Dedifferentiated amniotic fluid mesenchymal stem cell (primary cell): ENCODE measurements at regions not wholly inside any gene's neighbourhood (a gene's known extent, or its start where the extent isn't known, plus 50 kb on each side); places are given as distances from the start of the nearest gene placed in this dataset.
"Not testable (repeated sequence)": the region's sequence is repeated elsewhere in the genome, so short reads cannot be mapped to it uniquely, and the experiment has no call there.

Source experiments
- DNase-seq: peaks from one replicate; pipeline ENCODE4 v3.0.0-alpha.2; 2016; ENCODE audit errors: extremely low spot score

DNA sequence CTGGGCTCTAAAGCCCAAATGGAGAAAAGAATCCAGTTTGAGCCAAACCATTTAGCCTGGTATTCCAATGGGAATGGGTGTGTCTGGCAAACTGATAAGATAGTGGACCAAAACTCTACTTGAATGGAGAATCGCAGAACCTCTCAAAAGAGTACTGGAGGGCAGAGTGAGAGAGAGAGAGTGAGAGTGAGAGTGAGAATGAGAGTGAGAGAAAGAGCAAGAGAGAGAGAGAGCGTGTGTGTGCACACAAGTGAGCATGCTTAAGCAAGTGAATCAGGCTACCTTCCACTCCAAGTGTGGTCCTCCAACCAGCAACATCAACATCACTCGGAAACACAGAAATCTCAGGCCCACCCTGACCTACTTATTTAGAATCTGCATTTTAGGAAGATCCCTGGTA, 58.8 kb downstream of the UQCRFS1 start:
- no peak for DNase-seq

DNA sequence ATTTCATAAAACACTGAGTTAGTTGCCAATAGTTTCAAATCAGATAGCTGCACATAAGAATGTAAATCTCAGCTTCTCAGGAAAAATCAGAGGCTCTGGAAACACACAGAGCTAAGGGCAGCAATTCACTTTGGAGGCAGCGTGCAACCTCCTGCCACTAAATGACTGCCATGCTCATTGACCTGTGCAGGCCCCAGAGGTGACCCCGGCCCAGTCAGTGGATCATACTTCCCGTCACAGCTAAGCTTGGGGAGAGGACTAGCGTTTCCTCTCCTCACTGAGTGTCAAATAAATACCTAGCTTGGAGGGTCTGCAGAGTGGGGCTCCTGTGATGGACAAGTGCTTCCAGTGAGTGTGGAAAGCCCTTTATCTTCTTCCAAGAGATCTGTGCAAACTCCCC, 67.2 kb downstream of the UQCRFS1 start:
- DNase-seq = no peak

- DNase-seq = no peak
These were observed 69.8 kb downstream of the UQCRFS1 start for GRCh38 chr19:29143183-29143582.

DNA sequence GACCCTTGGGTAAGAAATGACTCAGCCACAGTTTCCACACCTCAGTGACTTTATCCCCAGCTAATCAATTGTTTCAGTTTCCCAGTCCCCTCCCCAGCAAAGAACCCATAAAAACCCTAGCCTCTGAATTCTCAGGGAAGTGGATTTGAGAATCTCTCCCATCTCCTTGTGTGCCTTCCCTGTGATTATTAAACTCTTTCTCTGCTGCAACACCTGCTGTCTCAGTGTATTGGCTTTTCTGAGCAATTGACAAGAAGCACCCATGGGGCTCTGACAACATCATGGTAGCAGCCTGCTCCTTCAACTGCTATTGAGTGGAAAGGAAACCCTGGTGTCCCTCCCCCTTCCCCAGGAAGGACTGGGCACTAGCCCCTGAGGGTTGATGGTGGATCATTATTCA, 73.7 kb downstream of the UQCRFS1 start:
- DNase-seq = no peak

DNA sequence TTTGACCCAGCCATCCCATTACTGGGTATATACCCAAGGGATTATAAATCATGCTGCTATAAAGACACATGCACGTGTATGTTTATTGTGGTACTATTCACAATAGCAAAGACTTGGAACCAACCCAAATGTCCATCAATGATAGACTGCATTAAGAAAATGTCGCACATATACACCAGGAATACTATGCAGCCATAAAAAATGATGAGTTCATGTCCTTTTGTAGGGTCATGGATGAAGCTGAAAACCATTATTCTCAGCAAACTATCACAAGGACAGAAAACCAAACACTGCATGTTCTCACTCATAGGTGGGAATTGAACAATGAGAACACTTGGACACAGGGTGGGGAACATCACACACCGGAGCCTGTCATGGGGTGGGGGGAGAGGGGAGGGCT, 74.7 kb downstream of the UQCRFS1 start:
- DNase-seq = not testable (repeated sequence)

DNA sequence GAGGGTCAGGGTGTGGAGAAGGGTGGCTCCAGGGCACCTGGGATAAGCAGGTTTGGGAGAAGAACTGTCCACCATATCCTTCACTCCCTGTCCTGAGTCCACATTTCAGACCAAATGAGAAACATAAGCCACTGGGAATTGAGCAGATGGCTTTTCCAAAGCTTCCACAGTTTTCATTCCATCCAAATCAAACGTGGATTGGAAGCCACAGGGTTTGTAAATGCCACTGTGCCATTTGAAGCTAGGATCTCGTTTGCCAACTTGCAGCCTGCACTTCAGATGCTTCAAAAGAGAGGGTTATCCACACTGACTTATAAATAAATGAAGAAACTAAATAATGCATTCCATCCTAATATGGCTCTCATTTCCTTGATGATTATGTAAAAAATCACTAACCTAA, 81.5 kb downstream of the UQCRFS1 start:
- no peak for DNase-seq

- DNase-seq = no peak
These were observed 83.8 kb downstream of the UQCRFS1 start for GRCh38 chr19:29129148-29129547.

DNA sequence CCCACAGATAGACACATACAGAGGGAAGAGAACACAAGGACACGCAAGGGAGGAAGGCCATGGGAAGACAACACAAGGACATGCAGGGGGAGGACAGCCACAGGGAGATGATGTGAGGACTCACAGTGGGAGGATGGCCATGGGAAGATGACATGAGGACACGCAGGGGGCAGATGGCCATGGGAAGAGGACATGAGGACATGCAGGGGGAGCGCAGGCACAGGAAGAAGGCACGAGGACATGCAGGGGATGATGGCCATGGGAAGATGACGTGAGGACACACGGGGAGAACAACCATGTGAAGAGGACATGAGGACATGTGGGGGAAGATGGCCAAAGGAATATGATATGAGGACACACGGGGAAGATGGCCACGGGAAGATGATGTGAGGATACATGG, 84.7 kb downstream of the UQCRFS1 start:
- no peak for DNase-seq

- no peak for DNase-seq
These were observed 90.8 kb downstream of the UQCRFS1 start for GRCh38 chr19:29122185-29122584.

- DNase-seq = no peak
These were observed 91.3 kb downstream of the UQCRFS1 start for GRCh38 chr19:29121684-29122083.

DNA sequence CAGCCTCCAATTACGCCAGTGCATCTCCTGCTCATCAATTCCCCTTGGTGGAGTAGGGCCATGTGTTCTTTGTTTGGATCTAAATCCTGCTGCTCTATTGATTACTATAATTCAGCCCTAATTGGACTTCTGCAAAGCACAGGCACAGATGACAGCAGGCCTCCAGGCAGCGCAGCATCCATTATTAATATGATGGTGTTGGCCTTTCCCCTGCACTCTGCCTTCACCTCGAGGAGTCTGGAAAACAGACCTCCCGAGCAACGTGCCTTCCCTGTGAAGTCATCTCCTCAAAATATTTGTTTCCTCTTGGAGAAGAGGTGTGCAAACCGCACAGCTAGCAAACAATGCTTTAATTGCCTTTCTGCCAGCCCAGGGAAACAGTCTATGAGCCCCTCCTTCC, 92.5 kb downstream of the UQCRFS1 start:
- no peak for DNase-seq

DNA sequence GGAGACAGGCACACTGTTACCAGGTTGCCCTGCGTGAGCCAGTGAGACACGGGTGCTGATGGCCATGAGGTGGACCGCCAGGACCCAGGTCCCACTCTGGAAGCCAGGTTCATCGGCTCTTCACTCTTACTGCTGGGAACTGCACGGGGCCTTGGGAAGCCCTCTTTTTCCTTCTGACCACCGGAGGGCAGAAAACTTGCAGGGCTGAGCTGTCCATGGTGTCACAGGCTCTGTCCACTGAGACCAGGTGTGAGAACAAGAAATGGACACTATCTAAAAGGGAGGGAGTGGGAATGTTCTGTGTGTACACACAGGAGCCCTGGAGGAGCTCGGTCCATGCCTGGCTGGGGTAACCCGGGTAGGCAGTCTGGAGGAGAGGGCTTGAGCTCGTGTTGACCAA, 93.4 kb downstream of the UQCRFS1 start:
- no peak for DNase-seq

DNA sequence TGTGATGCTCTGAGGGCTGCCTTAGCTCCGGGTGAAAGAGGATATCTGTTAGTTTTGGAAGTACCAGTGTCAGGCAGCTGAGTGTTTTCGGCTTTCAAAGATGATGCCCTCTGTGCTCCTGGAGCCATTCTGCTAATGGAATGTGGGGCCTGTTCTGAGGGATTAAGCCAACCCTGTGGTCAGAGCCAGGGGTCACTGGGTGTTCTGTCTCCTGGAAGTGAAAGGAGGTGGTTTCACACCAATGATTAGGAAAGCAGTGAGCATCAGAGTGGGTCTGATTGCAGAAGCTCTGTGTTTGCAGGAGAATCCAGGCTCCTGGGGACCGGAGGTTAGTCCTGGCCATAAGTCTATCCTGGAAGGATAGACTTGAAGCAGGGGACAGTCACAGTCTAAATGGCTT, 94.6 kb downstream of the UQCRFS1 start:
- DNase-seq = no peak

- no peak for DNase-seq
These were observed 95.0 kb downstream of the UQCRFS1 start for GRCh38 chr19:29117926-29118325.

DNA sequence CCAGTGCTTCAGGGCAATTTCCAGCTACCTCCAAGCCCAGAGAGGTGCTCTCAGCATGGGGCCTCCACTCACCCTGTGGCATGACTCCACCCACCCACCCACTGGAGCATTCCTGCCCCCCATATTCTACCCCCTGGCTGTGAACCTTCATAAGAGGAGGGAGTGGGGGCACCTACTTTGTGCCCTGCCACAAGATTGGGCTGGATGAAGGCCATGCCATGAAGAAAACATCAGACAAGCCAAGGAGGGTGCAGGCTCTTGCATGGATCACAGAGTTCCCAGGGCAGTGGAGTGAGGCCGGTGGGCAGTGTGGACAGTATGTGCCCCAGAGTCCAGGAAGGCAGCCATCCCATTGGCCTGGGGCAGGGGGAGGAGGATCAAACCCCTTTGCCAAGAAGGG, 97.8 kb downstream of the UQCRFS1 start:
- DNase-seq = no peak

- DNase-seq = no peak
These were observed 99.1 kb downstream of the UQCRFS1 start for GRCh38 chr19:29113838-29114237.

- DNase-seq = no peak
These were observed 101.4 kb downstream of the UQCRFS1 start for GRCh38 chr19:29111576-29111975.

- DNase-seq = no peak
These were observed 105.1 kb downstream of the UQCRFS1 start for GRCh38 chr19:29107831-29108230.

GRCh38 chr19:29106346-29106885, 106.5 kb downstream of the UQCRFS1 start:
- no peak for DNase-seq

DNA sequence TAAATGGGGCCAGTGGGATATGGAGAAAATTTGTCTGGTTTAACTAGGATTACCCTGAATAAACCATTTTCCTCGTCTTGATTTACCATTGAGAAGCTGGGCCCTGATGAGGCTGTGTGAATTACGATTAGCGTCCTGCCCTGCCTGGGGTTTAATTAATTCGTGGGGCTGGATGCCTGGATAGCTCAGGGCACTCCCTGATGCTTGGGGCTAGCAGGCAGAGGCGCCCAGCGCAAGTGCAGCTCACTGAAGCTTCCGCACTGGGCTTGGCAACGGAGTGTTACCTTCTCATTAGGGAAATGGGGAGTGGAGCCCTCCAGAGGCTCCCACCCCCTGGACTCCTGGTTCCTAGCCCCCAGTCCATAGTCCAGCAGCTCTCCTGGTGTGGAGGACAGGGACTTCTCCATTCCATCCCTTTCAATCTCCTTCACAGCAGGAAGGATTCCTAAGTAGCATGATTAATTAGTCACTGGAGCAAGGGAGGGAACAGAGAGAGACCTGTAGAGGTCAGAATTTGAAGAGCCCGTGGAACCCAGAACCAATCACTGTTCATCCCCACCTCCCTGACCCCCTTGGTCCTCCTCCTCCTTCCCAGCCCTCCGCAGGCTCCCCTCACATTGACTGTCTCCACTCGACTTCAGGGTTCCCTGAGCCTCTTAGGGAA, 107.2 kb downstream of the UQCRFS1 start:
- DNase-seq = no peak

- no peak for DNase-seq
These were observed 108.2 kb downstream of the UQCRFS1 start for GRCh38 chr19:29104605-29105241.

- DNase-seq = peak; percentile 21
These were observed 114.0 kb downstream of the UQCRFS1 start for GRCh38 chr19:29098863-29099481.

GRCh38 chr19:29098091-29098490, 114.9 kb downstream of the UQCRFS1 start:
- no peak for DNase-seq
